IPS-20b (cell line): ENCODE measurements at regions not wholly inside any gene's neighbourhood (a gene's known extent, or its start where the extent isn't known, plus 50 kb on each side); places are given as distances from the start of the nearest gene placed in this dataset.

Experiments used
- H3K27ac ChIP-seq: one replicate; pipeline ENCODE4 v1.5.1; 2013; ENCODE audit warnings: low read length
- H3K27me3 ChIP-seq: 2 replicates; pipeline ENCODE4 v1.6.1; 2013; ENCODE audit warnings: mild to moderate bottlenecking, low read length, inconsistent platforms; ENCODE audit not compliant: insufficient read depth
- H3K36me3 ChIP-seq: 2 replicates; pipeline ENCODE4 v1.6.1; 2013; ENCODE audit warnings: low read depth, mild to moderate bottlenecking, inconsistent platforms, low read length, moderate library complexity; ENCODE audit not compliant: insufficient read depth
- H3K4me1 ChIP-seq: 2 replicates; pipeline ENCODE4 v1.6.1; 2013; ENCODE audit warnings: mild to moderate bottlenecking, control low read depth, inconsistent platforms, low read length, moderate library complexity; ENCODE audit not compliant: insufficient read depth
- H3K4me3 ChIP-seq: 2 replicates; pipeline ENCODE4 v1.5.1; 2013; ENCODE audit warnings: mild to moderate bottlenecking, low read length, inconsistent platforms
- H3K9ac ChIP-seq: 2 replicates; pipeline ENCODE4 v1.6.1; 2013; ENCODE audit warnings: low read depth, mild to moderate bottlenecking, inconsistent platforms, low read length, moderate library complexity
- H3K9me3 ChIP-seq: 2 replicates; pipeline ENCODE4 v1.6.1; 2013; ENCODE audit warnings: mild to moderate bottlenecking, low read depth, low read length, inconsistent platforms; ENCODE audit not compliant: insufficient read depth

DNA sequence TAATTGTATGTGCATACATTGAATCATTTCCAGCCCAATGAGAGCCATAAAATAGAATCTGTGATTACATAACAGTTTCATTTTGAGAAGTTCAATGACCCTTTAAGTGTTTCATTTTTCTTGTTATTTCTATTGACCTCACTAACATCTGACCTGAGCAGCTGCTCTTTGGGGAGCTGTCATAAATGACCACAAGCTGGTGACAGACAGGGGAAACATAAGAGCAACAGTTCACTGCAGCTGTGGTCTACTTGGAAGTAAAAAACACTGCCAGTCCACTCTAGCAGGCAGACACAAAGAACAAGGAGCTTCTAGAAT is 265.4 kb downstream of the DTWD2 start:
- H3K27me3 ChIP-seq, result no peaks in the 10 kb centered on the region
- H3K27ac ChIP-seq, result no peak overlapping the region
- H3K9ac ChIP-seq, result no peak overlapping the region
- H3K9me3 ChIP-seq, result no peaks in the 10 kb centered on the region; the same call in 1 of the 2 replicates
- H3K4me1 ChIP-seq, result no peaks in the 10 kb centered on the region
- no peak overlapping the region for H3K4me3 ChIP-seq
- H3K36me3 ChIP-seq, result no peaks in the 10 kb centered on the region

DNA sequence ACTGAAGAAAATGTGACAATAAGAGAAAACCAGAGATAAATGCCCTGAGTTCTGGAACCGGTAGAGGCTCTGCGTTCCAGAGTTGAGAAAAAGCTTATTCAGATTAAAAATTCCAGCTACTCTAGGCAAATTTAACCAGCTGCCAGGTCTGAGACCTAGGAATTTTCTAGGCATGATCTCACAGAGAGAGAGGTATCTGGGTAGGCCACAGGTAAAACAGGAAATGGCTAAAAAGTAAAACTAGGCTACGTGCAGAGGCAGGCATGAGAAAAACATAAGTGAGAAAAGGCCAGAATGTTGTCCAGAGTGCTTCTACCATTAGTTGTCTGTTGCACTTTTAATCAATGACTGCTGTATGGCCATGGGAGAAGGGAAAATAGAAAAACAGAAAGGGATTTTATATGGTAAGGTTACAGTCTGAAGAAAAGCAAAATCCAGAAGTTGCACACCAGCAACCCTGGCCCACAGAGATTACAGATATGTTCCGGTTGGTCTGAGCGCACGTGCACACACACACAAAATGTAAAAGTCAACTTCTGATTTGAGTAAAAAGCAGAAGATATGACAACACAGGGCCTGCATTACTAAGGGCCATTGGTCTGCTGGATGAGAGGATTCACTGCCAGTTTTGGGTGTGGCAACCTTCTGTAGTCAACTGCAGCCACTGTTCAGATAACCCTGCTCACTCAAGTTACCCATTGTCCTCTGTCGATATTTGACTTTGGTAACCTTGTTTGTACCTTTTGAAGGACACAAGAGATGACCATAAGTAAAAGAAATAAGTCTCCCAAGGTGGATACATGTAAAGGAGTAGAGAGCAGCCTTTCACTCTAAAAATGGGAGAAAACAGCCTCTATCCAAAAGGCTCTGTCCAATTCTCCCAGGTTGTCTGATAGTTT is 266.0 kb downstream of the DTWD2 start:
- Histone ChIP-seq H3K9me3 (no peaks in the 10 kb centered on the region; the same call in 1 of the 2 replicates), H3K4me3 (no peak overlapping the region), H3K27ac (no peak overlapping the region), H3K9ac (no peak overlapping the region), H3K36me3 (no peaks in the 10 kb centered on the region), H3K27me3 (no peaks in the 10 kb centered on the region), H3K4me1 (no peaks in the 10 kb centered on the region)

- H3K4me3 ChIP-seq, result no peak overlapping the region
- H3K27me3 ChIP-seq, result no peaks in the 10 kb centered on the region
- H3K9me3 ChIP-seq, result peaks cover 9% of the 10 kb centered on the region; the same call in 1 of the 2 replicates
- H3K9ac ChIP-seq, result no peak overlapping the region
- no peak overlapping the region for H3K27ac ChIP-seq
- H3K4me1 ChIP-seq, result no peaks in the 10 kb centered on the region
- no peaks in the 10 kb centered on the region for H3K36me3 ChIP-seq
Measured at GRCh38 chr5:118711727-118712126, 276.6 kb downstream of the DTWD2 start.

- Histone ChIP-seq H3K27me3 (no peaks in the 10 kb centered on the region), H3K4me1 (no peaks in the 10 kb centered on the region)
Measured at GRCh38 chr5:118705959-118706667, 282.2 kb downstream of the DTWD2 start.

GRCh38 chr5:118703241-118703640 is 285.1 kb downstream of the DTWD2 start:
- H3K27me3 ChIP-seq, result no peaks in the 10 kb centered on the region
- no peaks in the 10 kb centered on the region for H3K4me1 ChIP-seq
- no peaks in the 10 kb centered on the region for H3K36me3 ChIP-seq
- H3K9ac ChIP-seq, result no peak overlapping the region
- no peak overlapping the region for H3K4me3 ChIP-seq
- no peak overlapping the region for H3K27ac ChIP-seq
- H3K9me3 ChIP-seq, result peaks cover 37% of the 10 kb centered on the region

More at GRCh38 chr5:118705959-118706667, 282.2 kb downstream of the DTWD2 start:
- Histone ChIP-seq H3K36me3 (no peaks in the 10 kb centered on the region), H3K9me3 (peaks cover 45% of the 10 kb centered on the region), H3K27ac (no peak overlapping the region), H3K4me3 (no peak overlapping the region), H3K9ac (no peak overlapping the region)

- Histone ChIP-seq H3K4me3 (no peak overlapping the region), H3K4me1 (no peaks in the 10 kb centered on the region), H3K27me3 (no peaks in the 10 kb centered on the region), H3K9me3 (peaks cover 36% of the 10 kb centered on the region), H3K27ac (no peak overlapping the region), H3K9ac (no peak overlapping the region), H3K36me3 (no peaks in the 10 kb centered on the region)
Measured at GRCh38 chr5:118701791-118702190, 286.6 kb downstream of the DTWD2 start.

DNA sequence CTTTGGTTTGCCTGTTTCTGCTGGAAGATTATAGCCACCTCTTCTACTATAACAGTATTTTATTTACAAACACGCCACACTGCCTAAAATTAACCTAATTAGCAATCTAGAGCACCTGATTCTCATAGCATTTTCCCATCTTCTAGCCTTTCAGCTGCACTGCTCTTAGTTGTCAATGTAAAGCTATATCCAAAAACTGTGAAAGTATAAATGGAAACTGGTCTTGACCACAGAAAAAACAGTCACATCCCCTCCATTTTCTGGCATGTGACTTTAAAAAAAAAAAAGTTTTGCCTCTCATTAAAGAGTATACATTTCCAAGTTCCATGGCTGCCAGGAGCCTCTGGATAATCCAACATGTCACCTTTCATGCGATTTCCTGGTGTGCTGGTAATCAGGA is 287.8 kb downstream of the DTWD2 start:
- Histone ChIP-seq H3K9ac (no peak overlapping the region), H3K4me1 (no peaks in the 10 kb centered on the region), H3K36me3 (no peaks in the 10 kb centered on the region), H3K9me3 (peaks cover 36% of the 10 kb centered on the region), H3K27me3 (no peaks in the 10 kb centered on the region), H3K4me3 (no peak overlapping the region), H3K27ac (no peak overlapping the region)

GRCh38 chr5:118698774-118699173 is 289.6 kb downstream of the DTWD2 start:
- Histone ChIP-seq H3K27ac (no peak overlapping the region), H3K36me3 (no peaks in the 10 kb centered on the region), H3K4me3 (no peak overlapping the region), H3K27me3 (no peaks in the 10 kb centered on the region), H3K9me3 (peaks cover 20% of the 10 kb centered on the region), H3K9ac (no peak overlapping the region), H3K4me1 (no peaks in the 10 kb centered on the region)

GRCh38 chr5:118696076-118696475 is 292.3 kb downstream of the DTWD2 start:
- Histone ChIP-seq H3K27me3 (no peaks in the 10 kb centered on the region), H3K9ac (no peak overlapping the region), H3K27ac (no peak overlapping the region), H3K9me3 (no peaks in the 10 kb centered on the region), H3K36me3 (no peaks in the 10 kb centered on the region), H3K4me1 (no peaks in the 10 kb centered on the region), H3K4me3 (no peak overlapping the region)

DNA sequence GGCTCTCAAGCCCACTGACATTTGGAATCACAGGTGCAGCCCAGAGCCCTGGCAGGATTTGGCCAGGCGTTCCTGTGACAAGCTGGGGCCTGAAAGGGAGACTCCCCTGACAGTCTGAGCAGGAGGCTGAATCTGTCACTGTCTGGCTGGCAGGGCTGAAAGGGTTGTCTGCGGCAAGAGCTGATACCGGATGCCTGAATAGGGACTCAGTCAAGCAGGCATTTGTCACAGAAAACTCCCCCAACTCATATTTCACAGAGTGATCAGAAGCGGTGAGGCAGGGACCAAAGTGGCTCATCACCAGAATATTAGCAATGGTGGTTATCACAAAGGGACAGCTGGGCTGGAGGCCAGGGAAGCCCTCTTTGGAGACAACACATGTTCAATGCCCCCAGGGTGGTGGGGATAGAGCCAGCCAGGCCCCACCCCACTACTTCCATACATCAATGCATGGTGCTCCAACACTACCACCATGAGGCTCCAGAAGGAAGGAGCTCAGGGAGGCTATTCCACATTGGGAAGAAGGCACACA is 295.5 kb downstream of the DTWD2 start:
- H3K36me3 ChIP-seq, result no peaks in the 10 kb centered on the region
- no peaks in the 10 kb centered on the region for H3K4me1 ChIP-seq
- no peaks in the 10 kb centered on the region for H3K27me3 ChIP-seq
- no peak overlapping the region for H3K4me3 ChIP-seq
- no peak overlapping the region for H3K9ac ChIP-seq
- H3K9me3 ChIP-seq, result no peaks in the 10 kb centered on the region
- no peak overlapping the region for H3K27ac ChIP-seq

GRCh38 chr5:118687661-118688621 is 300.4 kb downstream of the DTWD2 start:
- Histone ChIP-seq H3K4me3 (no peak overlapping the region), H3K27me3 (no peaks in the 10 kb centered on the region), H3K36me3 (no peaks in the 10 kb centered on the region), H3K27ac (no peak overlapping the region), H3K9me3 (no peaks in the 10 kb centered on the region), H3K4me1 (no peaks in the 10 kb centered on the region), H3K9ac (no peak overlapping the region)
